Chondrocyte (in vitro differentiated cells): ENCODE measurements at regions not wholly inside any gene's neighbourhood (a gene's known extent, or its start where the extent isn't known, plus 50 kb on each side); places are given as distances from the start of the nearest gene placed in this dataset.

Source experiments
- DNase-seq: peaks from one replicate; pipeline ENCODE4 v3.0.0; 2021; ENCODE audit warnings: mixed read lengths, low spot score
- H3K27ac Mint-ChIP-seq: one replicate; pipeline ENCODE4 v1.8.0; 2021; ENCODE audit warnings: mild to moderate bottlenecking, moderate library complexity, mixed read lengths; ENCODE audit not compliant: unreplicated experiment
- H3K27me3 Mint-ChIP-seq: 2 replicates; pipeline ENCODE4 v1.8.0; 2021; ENCODE audit warnings: low read depth, mixed read lengths
- H3K36me3 Mint-ChIP-seq: 2 replicates; pipeline ENCODE4 v1.8.0; 2021; ENCODE audit warnings: low read depth, mixed read lengths
- H3K4me1 Mint-ChIP-seq: 2 replicates; pipeline ENCODE4 v1.8.0; 2021; ENCODE audit warnings: low read depth, mild to moderate bottlenecking, mixed read lengths
- H3K4me3 Mint-ChIP-seq: one replicate; pipeline ENCODE4 v1.8.0; 2021; ENCODE audit warnings: mild to moderate bottlenecking, moderate library complexity, mixed read lengths; ENCODE audit not compliant: unreplicated experiment
- H3K9me3 Mint-ChIP-seq: 2 replicates; pipeline ENCODE4 v1.8.0; 2021; ENCODE audit warnings: low read depth, mixed read lengths
- CTCF ChIP-seq: fragments of 200-600 bp; sonication (generic); IDR thresholded peaks from 2 replicates; pipeline ENCODE4 v1.5.0; 2021; ENCODE audit warnings: antibody characterized with exemption, mild to moderate bottlenecking, moderate library complexity

- no peak for TF ChIP-seq CTCF
- DNase-seq, result no peak
- Mint-ChIP-seq H3K36me3 (no peaks in the 10 kb centered on the region), H3K4me1 (no peaks in the 10 kb centered on the region), H3K4me3 (no peak overlapping the region), H3K27ac (no peak overlapping the region), H3K27me3 (peaks cover 3% of the 10 kb centered on the region), H3K9me3 (no peaks in the 10 kb centered on the region)
Measured at GRCh38 chr1:95685081-95685480, 451.1 kb downstream of the RWDD3 start.

GRCh38 chr1:95686217-95686616, 452.2 kb downstream of the RWDD3 start:
- Mint-ChIP-seq H3K27ac (no peak overlapping the region), H3K4me1 (no peaks in the 10 kb centered on the region), H3K27me3 (peaks cover 3% of the 10 kb centered on the region), H3K9me3 (no peaks in the 10 kb centered on the region), H3K4me3 (no peak overlapping the region), H3K36me3 (no peaks in the 10 kb centered on the region)
- no peak for DNase-seq
- no peak for TF ChIP-seq CTCF

GRCh38 chr1:95699149-95699953, 465.3 kb downstream of the RWDD3 start:
- no peaks in the 10 kb centered on the region for H3K36me3 Mint-ChIP-seq
- no peaks in the 10 kb centered on the region for H3K4me1 Mint-ChIP-seq
- peaks cover 30% of the 10 kb centered on the region for H3K9me3 Mint-ChIP-seq
- H3K27me3 Mint-ChIP-seq, result no peaks in the 10 kb centered on the region
- H3K27ac Mint-ChIP-seq, result no peak overlapping the region
- no peak for DNase-seq
- TF ChIP-seq CTCF, result no peak
- no peak overlapping the region for H3K4me3 Mint-ChIP-seq

- Mint-ChIP-seq H3K4me1 (no peaks in the 10 kb centered on the region), H3K4me3 (no peak overlapping the region), H3K27ac (no peak overlapping the region), H3K9me3 (peaks cover 43% of the 10 kb centered on the region), H3K27me3 (no peaks in the 10 kb centered on the region), H3K36me3 (no peaks in the 10 kb centered on the region)
- DNase-seq, result peak; percentile 82
- TF ChIP-seq CTCF, result no peak
Measured at GRCh38 chr1:95701450-95702173, 467.6 kb downstream of the RWDD3 start.

- Mint-ChIP-seq H3K36me3 (no peaks in the 10 kb centered on the region), H3K27me3 (no peaks in the 10 kb centered on the region), H3K9me3 (peaks cover 48% of the 10 kb centered on the region), H3K4me1 (no peaks in the 10 kb centered on the region), H3K4me3 (no peak overlapping the region), H3K27ac (no peak overlapping the region)
- no peak for TF ChIP-seq CTCF
- DNase-seq, result no peak
Measured at GRCh38 chr1:95703046-95703445, 469.0 kb downstream of the RWDD3 start.
